Posterior vena cava (tissue), 2 donors: ENCODE measurements at regions not wholly inside any gene's neighbourhood (a gene's known extent, or its start where the extent isn't known, plus 50 kb on each side); places are given as distances from the start of the nearest gene placed in this dataset.
"Not testable (repeated sequence)": the region's sequence is repeated elsewhere in the genome, so short reads cannot be mapped to it uniquely, and the experiment has no call there.

Source experiments
- DNase-seq: peaks from one replicate; pipeline ENCODE4 v3.0.0-alpha.2; 2020; ENCODE audit warnings: low spot score
- intact Hi-C, 2 donors: fragments of 100-400 bp; cut with DNase I; formaldehyde crosslinking; loops; one replicate each; pipeline versions ENCODE4 v1.14.1 to v1.14.2; 2022 to 2023
- microRNA-seq, 2 donors: library from miRNA; unstranded; fragments of <30 nt; microRNA quantifications; one replicate each; pipeline ENCODE4 v1.2.0, GENCODE V29; 2020 to 2021; ENCODE audit warnings: borderline microRNAs expressed in 2 of 2
- donor health status: DM: yes; HTN: yes; CAD: no.
- donor health status: DM: yes; HTN: yes; CAD: no.

- DNase-seq, result no peak
These were observed 356.7 kb downstream of the NYAP2 start for GRCh38 chr2:225756198-225756597.

GRCh38 chr2:225748609-225749008 is 349.1 kb downstream of the NYAP2 start:
- no peak for DNase-seq
- intact Hi-C loops, result no loop called here

More at GRCh38 chr2:225756198-225756597, 356.7 kb downstream of the NYAP2 start:
- intact Hi-C loops, result no loop called here

GRCh38 chr2:225743996-225744395 is 344.5 kb downstream of the NYAP2 start:
- DNase-seq, intact Hi-C loops: not testable (repeated sequence)

- intact Hi-C loops, result no loop called here
- DNase-seq, result no peak
These were observed 343.0 kb downstream of the NYAP2 start for GRCh38 chr2:225742487-225742886.

- no peak for DNase-seq
These were observed 340.6 kb downstream of the NYAP2 start for GRCh38 chr2:225740086-225740485.

GRCh38 chr2:225739328-225739727 is 339.8 kb downstream of the NYAP2 start:
- intact Hi-C loops, result loop anchor here in 1 of 2 donors (5.0 kb wide), 1 partner anchor 1122 kb away; no protein-coding TSS in a partner anchor
- no peak for DNase-seq

More at GRCh38 chr2:225740086-225740485, 340.6 kb downstream of the NYAP2 start:
- intact Hi-C loops, result no loop called here

- intact Hi-C loops, result loop anchor here in 1 of 2 donors (5.0 kb wide), 1 partner anchor 1121 kb away; no protein-coding TSS in a partner anchor
- DNase-seq, result no peak
These were observed 339.2 kb downstream of the NYAP2 start for GRCh38 chr2:225738735-225739134.

- DNase-seq, result no peak
- intact Hi-C loops, result loop anchor here in 1 of 2 donors (5.0 kb wide), 1 partner anchor 1120 kb away; no protein-coding TSS in a partner anchor
These were observed 338.0 kb downstream of the NYAP2 start for GRCh38 chr2:225737556-225737955.

GRCh38 chr2:225735844-225736243 is 336.3 kb downstream of the NYAP2 start:
- intact Hi-C loops, result loop anchor here in 1 of 2 donors (5.0 kb wide), 1 partner anchor 1119 kb away; no protein-coding TSS in a partner anchor
- no peak for DNase-seq

- intact Hi-C loops, result no loop called here
- no peak for DNase-seq
These were observed 326.2 kb downstream of the NYAP2 start for GRCh38 chr2:225725726-225726125.

Small RNAs in the stretch of these regions (microRNA-seq; reads per million reads assigned to microRNA genes)
- gene MIR5702, result 0 reads per million in 2 donors
